ENCODE measurements at regions not wholly inside any gene's neighbourhood (a gene's known extent, or its start where the extent isn't known, plus 50 kb on each side); places are given as distances from the start of the nearest gene placed in this dataset.

- intact Hi-C loops (cut with DNase I; ENCODE audit: low total_unique reads) (no loop called here), in situ Hi-C loops (cut with MboI; ENCODE audit: low pct_ligation_motif_present in 1 of 4, low pct_unique_long_range_greater_than_20kb in 1 of 4, low sequenced_read_pairs in 3 of 4) (no loop called here)
- Histone ChIP-seq H3K9me3 (no peaks in the 10 kb centered on the region), H3K27me3 (peaks cover 77% of the 10 kb centered on the region), H3K36me3 (no peaks in the 10 kb centered on the region), H3K4me3 (no peak overlapping the region), H3K4me1 (peaks cover 0 to 12% (median 7%) of the 10 kb centered on the region in 4 donors), H3K27ac (no peak overlapping the region)
- no peak for TF ChIP-seq POLR2A (IDR thresholded peaks at IDR 0.05)
- TF ChIP-seq CTCF (IDR thresholded peaks at IDR 0.05), result no peak
- TF ChIP-seq EP300 (IDR thresholded peaks at IDR 0.05; ENCODE audit: low read depth), result no peak
- TF ChIP-seq POLR2AphosphoS5 (IDR thresholded peaks at IDR 0.05), result no peak
- 63 to 86% methylated on average over 1 to 3 of the region's 3 CpGs for WGBS, 2 donors (ENCODE audit: low coverage in 1 of 2)
- no peak for DNase-seq
Measured at GRCh38 chr5:175795959-175796358, 75.4 kb upstream of the CPLX2 start.

GRCh38 chr5:175796536-175797499 lies 74.6 kb upstream of the CPLX2 start:
- WGBS, 2 donors (ENCODE audit: low coverage in 1 of 2), result 7% methylated on average over 67 of the region's 108 CpGs; no CpG with 5 or more reads in 1 of the 2 donors
- peaks cover 0 to 12% (median 7%) of the 10 kb centered on the region in 4 donors for H3K4me1 ChIP-seq
- H3K4me3 ChIP-seq, result peak overlapping the region in 1 of 4 donors; percentile 11
- in situ Hi-C loops (cut with MboI; ENCODE audit: low pct_ligation_motif_present in 1 of 4, low pct_unique_long_range_greater_than_20kb in 1 of 4, low sequenced_read_pairs in 3 of 4) (no loop called here), intact Hi-C loops (cut with DNase I; ENCODE audit: low total_unique reads) (no loop called here)
- DNase-seq, result peak; percentile 60
- H3K27me3 ChIP-seq, result peaks cover 72% of the 10 kb centered on the region
- no peak overlapping the region for H3K27ac ChIP-seq
- H3K36me3 ChIP-seq, result no peaks in the 10 kb centered on the region
- no peak for TF ChIP-seq POLR2A (IDR thresholded peaks at IDR 0.05)
- no peak for TF ChIP-seq CTCF (IDR thresholded peaks at IDR 0.05)
- TF ChIP-seq EP300 (IDR thresholded peaks at IDR 0.05; ENCODE audit: low read depth), result no peak
- no peak for TF ChIP-seq POLR2AphosphoS5 (IDR thresholded peaks at IDR 0.05)
- no peaks in the 10 kb centered on the region for H3K9me3 ChIP-seq

GRCh38 chr5:175797521-175798038 lies 73.8 kb upstream of the CPLX2 start:
- H3K36me3 ChIP-seq, result no peaks in the 10 kb centered on the region
- intact Hi-C loops (cut with DNase I; ENCODE audit: low total_unique reads) (no loop called here), in situ Hi-C loops (cut with MboI; ENCODE audit: low pct_ligation_motif_present in 1 of 4, low pct_unique_long_range_greater_than_20kb in 1 of 4, low sequenced_read_pairs in 3 of 4) (no loop called here)
- TF ChIP-seq EP300 (IDR thresholded peaks at IDR 0.05; ENCODE audit: low read depth), result no peak
- no peak for TF ChIP-seq CTCF (IDR thresholded peaks at IDR 0.05)
- no peak for TF ChIP-seq POLR2A (IDR thresholded peaks at IDR 0.05)
- no peak for TF ChIP-seq POLR2AphosphoS5 (IDR thresholded peaks at IDR 0.05)
- H3K4me3 ChIP-seq, result no peak overlapping the region
- peaks cover 66% of the 10 kb centered on the region for H3K27me3 ChIP-seq
- DNase-seq, result no peak
- WGBS, 2 donors (ENCODE audit: low coverage in 1 of 2), result 6% methylated on average over 27 of the region's 27 CpGs; no CpG with 5 or more reads in 1 of the 2 donors
- no peaks in the 10 kb centered on the region for H3K9me3 ChIP-seq
- no peak overlapping the region for H3K27ac ChIP-seq
- peaks cover 0 to 12% (median 7%) of the 10 kb centered on the region in 4 donors for H3K4me1 ChIP-seq

DNA sequence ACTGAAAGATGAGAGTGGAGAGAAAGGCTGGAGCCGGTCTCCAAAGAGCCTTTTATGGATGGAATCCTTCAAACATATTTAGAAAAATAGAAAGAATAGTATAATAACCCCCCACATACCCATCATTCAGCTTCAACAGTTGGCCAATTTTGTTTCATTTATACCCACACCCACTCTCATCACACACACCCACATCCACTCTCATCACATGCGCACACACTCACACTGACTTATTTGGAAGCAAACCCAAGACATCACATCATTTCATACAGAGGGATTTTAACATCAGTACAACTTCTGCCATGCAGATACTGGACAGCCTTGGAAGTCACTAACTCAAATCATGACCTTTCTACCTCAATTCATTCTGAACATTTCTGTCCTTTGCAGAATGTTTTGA lies 72.8 kb upstream of the CPLX2 start:
- peaks cover 62% of the 10 kb centered on the region for H3K27me3 ChIP-seq
- H3K4me1 ChIP-seq, result peaks cover 0 to 12% (median 7%) of the 10 kb centered on the region in 4 donors
- TF ChIP-seq POLR2AphosphoS5 (IDR thresholded peaks at IDR 0.05) (no peak), POLR2A (IDR thresholded peaks at IDR 0.05) (no peak), EP300 (IDR thresholded peaks at IDR 0.05; ENCODE audit: low read depth) (no peak), CTCF (IDR thresholded peaks at IDR 0.05) (no peak)
- 93 to 94% methylated on average over 2 of the region's 2 CpGs for WGBS, 2 donors (ENCODE audit: low coverage in 1 of 2)
- intact Hi-C loops (cut with DNase I; ENCODE audit: low total_unique reads) (no loop called here), in situ Hi-C loops (cut with MboI; ENCODE audit: low pct_ligation_motif_present in 1 of 4, low pct_unique_long_range_greater_than_20kb in 1 of 4, low sequenced_read_pairs in 3 of 4) (no loop called here)
- no peak overlapping the region for H3K27ac ChIP-seq
- no peak for DNase-seq
- no peaks in the 10 kb centered on the region for H3K36me3 ChIP-seq
- H3K4me3 ChIP-seq, result no peak overlapping the region
- H3K9me3 ChIP-seq, result no peaks in the 10 kb centered on the region

Data from transverse colon (tissue), 4 donors.